GM23338 (cell line): ENCODE measurements at regions not wholly inside any gene's neighbourhood (a gene's known extent, or its start where the extent isn't known, plus 50 kb on each side); places are given as distances from the start of the nearest gene placed in this dataset.

ENCODE experiments used
- ATAC-seq: fragments of 200-7000 bp; cut with Tn5 transposase; 3 replicates; pipeline ENCODE4 v1.9.1; 2020
- DNase-seq: peaks from one replicate; pipeline ENCODE4 v3.0.0-alpha.2; 2015; ENCODE audit warnings: low spot score
- H2AFZ ChIP-seq: fragments of 200-600 bp; sonication (generic); 2 replicates; pipeline ENCODE4 v1.8.0; 2016; ENCODE audit warnings: antibody characterized with exemption, mild to moderate bottlenecking, moderate library complexity
- H3F3A ChIP-seq: fragments of 200-600 bp; sonication (generic); replicated peaks from 2 replicates; pipeline ENCODE4 v1.8.0; 2017; ENCODE audit warnings: antibody characterized with exemption, mixed run types, low read depth
- H3K27ac ChIP-seq: fragments of 200-600 bp; sonication (generic); 2 replicates; pipeline ENCODE4 v1.6.1; 2016; ENCODE audit warnings: low read depth
- H3K27me3 ChIP-seq: fragments of 200-600 bp; sonication (generic); 2 replicates; pipeline ENCODE4 v1.8.0; 2016; ENCODE audit warnings: mild to moderate bottlenecking, mixed run types, moderate library complexity; ENCODE audit not compliant: insufficient read depth
- H3K36me3 ChIP-seq: fragments of 200-600 bp; sonication (generic); 2 replicates; pipeline ENCODE4 v1.8.0; 2016; ENCODE audit warnings: mild to moderate bottlenecking; ENCODE audit not compliant: insufficient read depth
- H3K4me1 ChIP-seq: fragments of 200-600 bp; sonication (generic); 2 replicates; pipeline ENCODE4 v1.8.0; 2016; ENCODE audit warnings: mild to moderate bottlenecking, moderate library complexity; ENCODE audit not compliant: insufficient read depth
- H3K4me2 ChIP-seq: fragments of 200-600 bp; sonication (generic); 2 replicates; pipeline ENCODE4 v1.7.1; 2017; ENCODE audit warnings: mixed run types
- H3K4me3 ChIP-seq: fragments of 200-600 bp; sonication (generic); 2 replicates; pipeline ENCODE4 v1.6.1; 2016; ENCODE audit warnings: mixed run types
- H3K79me2 ChIP-seq: fragments of 200-600 bp; sonication (generic); replicated peaks from 2 replicates; pipeline ENCODE4 v1.8.0; 2017; ENCODE audit warnings: mild to moderate bottlenecking; ENCODE audit not compliant: insufficient read depth
- H3K9me2 ChIP-seq: fragments of 200-600 bp; sonication (generic); 2 replicates; pipeline ENCODE4 v1.8.0; 2017; ENCODE audit not compliant: insufficient read depth
- H4K20me1 ChIP-seq: fragments of 200-600 bp; sonication (generic); replicated peaks from 2 replicates; pipeline ENCODE4 v1.8.0; 2017; ENCODE audit warnings: mild to moderate bottlenecking; ENCODE audit not compliant: insufficient read depth
- H3K27ac Mint-ChIP-seq: 2 replicates; pipeline ENCODE4 v1.8.0; 2020; ENCODE audit warnings: inconsistent platforms, mild to moderate bottlenecking, moderate library complexity, mixed read lengths
- H3K27me3 Mint-ChIP-seq: 3 replicates; pipeline ENCODE4 v1.8.0; 2022; ENCODE audit warnings: low read depth, mild to moderate bottlenecking, moderate library complexity, mixed read lengths, inconsistent platforms; ENCODE audit not compliant: insufficient read depth, poor library complexity
- H3K36me3 Mint-ChIP-seq: 3 replicates; pipeline ENCODE4 v1.8.0; 2021; ENCODE audit warnings: low read depth, mild to moderate bottlenecking, inconsistent platforms, moderate library complexity, mixed read lengths
- H3K4me1 Mint-ChIP-seq: 3 replicates; pipeline ENCODE4 v1.8.0; 2020; ENCODE audit warnings: mild to moderate bottlenecking, inconsistent platforms, mixed read lengths
- H3K4me3 Mint-ChIP-seq: 3 replicates; pipeline ENCODE4 v1.8.0; 2021; ENCODE audit warnings: moderate library complexity, mild to moderate bottlenecking, inconsistent platforms, mixed read lengths
- H3K9me3 Mint-ChIP-seq: 3 replicates; pipeline ENCODE4 v1.8.0; 2020; ENCODE audit warnings: moderate library complexity, mild to moderate bottlenecking, inconsistent platforms, mixed read lengths
- CREB1 ChIP-seq: fragments of 250-450 bp; sonication (Bioruptor Pico); IDR thresholded peaks from 2 replicates; pipeline ENCODE4 v1.5.0; 2020; ENCODE audit warnings: low read depth, mild to moderate bottlenecking, moderate library complexity
- CTCF ChIP-seq, 2 experiments: fragments of 200-600 bp in 1 of 2; sonication (generic) in 1 of 2; conservative IDR thresholded peaks; 2 replicates each; pipeline versions ENCODE4 v1.5.1 to v1.6.1; 2016 to 2017; ENCODE audit warnings: antibody characterized with exemption in 2 of 2, low read depth in 2 of 2, mild to moderate bottlenecking in 2 of 2, moderate library complexity in 1 of 2
- ETS1 ChIP-seq: IDR thresholded peaks from 2 replicates; pipeline ENCODE4 v1.6.1; 2016; ENCODE audit warnings: antibody characterized with exemption
- EZH2 ChIP-seq: fragments of 200-600 bp; sonication (generic); IDR thresholded peaks from one replicate; pipeline ENCODE4 v1.8.0; 2017; ENCODE audit warnings: antibody characterized with exemption, mild to moderate bottlenecking, low read depth; ENCODE audit not compliant: unreplicated experiment
- EZH2phosphoT487 ChIP-seq: fragments of 200-600 bp; sonication (generic); IDR thresholded peaks from one replicate; pipeline ENCODE4 v1.8.1; 2018; ENCODE audit warnings: antibody characterized with exemption; ENCODE audit not compliant: unreplicated experiment
- JUNB ChIP-seq: IDR thresholded peaks from one replicate; pipeline ENCODE4 v1.6.1; 2016; ENCODE audit warnings: antibody characterized with exemption; ENCODE audit not compliant: unreplicated experiment
- NANOG ChIP-seq: IDR thresholded peaks from 2 replicates; pipeline ENCODE4 v1.6.1; 2016; ENCODE audit warnings: antibody characterized with exemption, borderline replicate concordance
- POLR2AphosphoS5 ChIP-seq: IDR thresholded peaks from 2 replicates; pipeline ENCODE4 v1.6.1; 2016; ENCODE audit warnings: antibody characterized with exemption, low read depth
- REST ChIP-seq: IDR thresholded peaks from one replicate; pipeline ENCODE4 v1.6.1; 2018; ENCODE audit warnings: antibody characterized with exemption; ENCODE audit not compliant: unreplicated experiment
- STAT1 ChIP-seq: IDR thresholded peaks from one replicate; pipeline ENCODE4 v1.6.1; 2016; ENCODE audit warnings: antibody characterized with exemption; ENCODE audit not compliant: unreplicated experiment
- ZNF114 ChIP-seq: fragments of 250-450 bp; sonication (Bioruptor Pico); IDR thresholded peaks from 2 replicates; pipeline ENCODE4 v1.5.0; 2020; ENCODE audit warnings: mild to moderate bottlenecking, moderate library complexity
- ZNF331 ChIP-seq: fragments of 250-450 bp; sonication (Bioruptor Pico); IDR thresholded peaks from 2 replicates; pipeline ENCODE4 v1.5.0; 2020; ENCODE audit warnings: low read depth, mild to moderate bottlenecking, moderate library complexity
- ZNF462 ChIP-seq: fragments of 250-450 bp; sonication (Bioruptor Pico); IDR thresholded peaks from 2 replicates; pipeline ENCODE4 v1.5.0; 2020; ENCODE audit warnings: mild to moderate bottlenecking, moderate library complexity

GRCh38 chr20:22699396-22699795, 115.0 kb upstream of the FOXA2 start:
- H3K4me2 ChIP-seq = no peak overlapping the region
- Mint-ChIP-seq H3K36me3 (no peaks in the 10 kb centered on the region; the same call in 2 of the 3 replicates), H3K27ac (no peak overlapping the region), H3K9me3 (no peaks in the 10 kb centered on the region), H3K4me1 (no peaks in the 10 kb centered on the region), H3K4me3 (no peak overlapping the region), H3K27me3 (no peaks in the 10 kb centered on the region)
- H3K36me3 ChIP-seq = no peaks in the 10 kb centered on the region
- H3K9me2 ChIP-seq = 0 out of 2 replicates have a peak, but pooled peaks cover 6% of the 10 kb centered on the region
- ATAC-seq (no peak), DNase-seq (no peak)
- H4K20me1 ChIP-seq = no peaks in the 10 kb centered on the region
- no peak overlapping the region for H3K4me3 ChIP-seq
- no peaks in the 10 kb centered on the region for H3K27me3 ChIP-seq
- H3K4me1 ChIP-seq = no peaks in the 10 kb centered on the region
- H3F3A ChIP-seq = no peaks in the 10 kb centered on the region
- no peak for TF ChIP-seq POLR2AphosphoS5
- TF ChIP-seq EZH2phosphoT487 = no peak
- TF ChIP-seq CTCF (conservative IDR thresholded peaks at IDR 0.05; ENCODE audit: low read depth in 2 of 2) = no peak
- TF ChIP-seq NANOG = no peak
- TF ChIP-seq ZNF114 (CRISPR knock-in tag) = no peak
- TF ChIP-seq REST = no peak
- TF ChIP-seq JUNB = no peak
- TF ChIP-seq ETS1 = no peak
- TF ChIP-seq CREB1 = no peak
- TF ChIP-seq EZH2 = no peak
- no peak for TF ChIP-seq ZNF331
- TF ChIP-seq STAT1 = no peak
- no peak for TF ChIP-seq ZNF462 (CRISPR knock-in tag)
- no peak overlapping the region; the same call in 1 of the 2 replicates for H2AFZ ChIP-seq
- no peak overlapping the region for H3K27ac ChIP-seq
- no peaks in the 10 kb centered on the region for H3K79me2 ChIP-seq
